Activated CD4-positive, alpha-beta T cell treated with anti-CD3 and anti-CD28 coated beads, Interleukin-2, amount 10 ng/mL, durations not matched to agents 7 days and 5 days (primary cell): ENCODE measurements at regions not wholly inside any gene's neighbourhood (a gene's known extent, or its start where the extent isn't known, plus 50 kb on each side); places are given as distances from the start of the nearest gene placed in this dataset.
"Not testable (repeated sequence)": the region's sequence is repeated elsewhere in the genome, so short reads cannot be mapped to it uniquely, and the experiment has no call there.

Source experiments
- CTCF ChIA-PET: fragments of 350-600 bp; sonication (Branson Sonifier 250); formaldehyde crosslinking; loops from one replicate; lab custom pipeline; 2021; ENCODE audit warnings: antibody characterized with exemption; lab: Charles Lee
- POLR2A ChIA-PET: fragments of 350-600 bp; sonication (Branson Sonifier 250); formaldehyde crosslinking; loops from one replicate; lab custom pipeline; 2021; ENCODE audit warnings: antibody characterized with exemption; lab: Charles Lee
- DNase-seq: peaks from one replicate; pipeline ENCODE4 v3.0.0-alpha.2; 2020
- H3K27ac Mint-ChIP-seq: one replicate; pipeline ENCODE4 v1.8.0; 2021; ENCODE audit warnings: mild to moderate bottlenecking, moderate library complexity, mixed read lengths
- H3K27me3 Mint-ChIP-seq: one replicate; pipeline ENCODE4 v1.8.0; 2021; ENCODE audit warnings: mixed read lengths
- H3K36me3 Mint-ChIP-seq: one replicate; pipeline ENCODE4 v1.8.0; 2021; ENCODE audit warnings: low read depth, mixed read lengths
- H3K4me1 Mint-ChIP-seq: one replicate; pipeline ENCODE4 v1.8.0; 2021; ENCODE audit warnings: mixed read lengths
- H3K4me3 Mint-ChIP-seq: one replicate; pipeline ENCODE4 v1.8.0; 2021; ENCODE audit warnings: mild to moderate bottlenecking, moderate library complexity, mixed read lengths
- H3K9me3 Mint-ChIP-seq: one replicate; pipeline ENCODE4 v1.8.0; 2021; ENCODE audit warnings: mixed read lengths

DNA sequence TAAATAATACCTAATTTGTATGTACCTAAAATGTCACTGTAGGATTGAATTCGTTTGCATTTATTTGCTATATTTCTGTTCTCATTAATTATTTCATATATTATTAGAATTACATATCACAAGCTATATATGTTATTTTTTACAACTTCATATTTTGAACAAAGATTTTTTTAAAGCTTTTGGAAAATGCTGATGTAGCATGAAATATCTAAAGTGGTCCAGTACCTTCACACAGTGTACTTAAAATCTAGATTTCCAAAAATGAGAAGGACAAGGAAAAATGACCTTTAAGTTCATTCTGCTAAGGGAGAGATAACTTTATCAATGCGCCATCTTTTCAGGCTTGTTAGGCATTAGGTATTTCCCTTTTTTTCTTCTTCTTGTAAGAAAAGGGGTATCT lies 71.8 kb downstream of the LARP7 start:
- CTCF ChIA-PET = interaction anchor here (1.0 kb wide), 1 partner anchor 27 kb away, joined by 3 read pairs; no protein-coding TSS in a partner anchor
- H3K9me3 Mint-ChIP-seq = no peaks in the 10 kb centered on the region
- H3K27me3 Mint-ChIP-seq = peaks cover 44% of the 10 kb centered on the region
- no peaks in the 10 kb centered on the region for H3K36me3 Mint-ChIP-seq
- H3K27ac Mint-ChIP-seq = no peak overlapping the region
- no peak for DNase-seq
- H3K4me1 Mint-ChIP-seq = peaks cover 20% of the 10 kb centered on the region
- POLR2A ChIA-PET = no interaction called here
- H3K4me3 Mint-ChIP-seq = no peak overlapping the region

DNA sequence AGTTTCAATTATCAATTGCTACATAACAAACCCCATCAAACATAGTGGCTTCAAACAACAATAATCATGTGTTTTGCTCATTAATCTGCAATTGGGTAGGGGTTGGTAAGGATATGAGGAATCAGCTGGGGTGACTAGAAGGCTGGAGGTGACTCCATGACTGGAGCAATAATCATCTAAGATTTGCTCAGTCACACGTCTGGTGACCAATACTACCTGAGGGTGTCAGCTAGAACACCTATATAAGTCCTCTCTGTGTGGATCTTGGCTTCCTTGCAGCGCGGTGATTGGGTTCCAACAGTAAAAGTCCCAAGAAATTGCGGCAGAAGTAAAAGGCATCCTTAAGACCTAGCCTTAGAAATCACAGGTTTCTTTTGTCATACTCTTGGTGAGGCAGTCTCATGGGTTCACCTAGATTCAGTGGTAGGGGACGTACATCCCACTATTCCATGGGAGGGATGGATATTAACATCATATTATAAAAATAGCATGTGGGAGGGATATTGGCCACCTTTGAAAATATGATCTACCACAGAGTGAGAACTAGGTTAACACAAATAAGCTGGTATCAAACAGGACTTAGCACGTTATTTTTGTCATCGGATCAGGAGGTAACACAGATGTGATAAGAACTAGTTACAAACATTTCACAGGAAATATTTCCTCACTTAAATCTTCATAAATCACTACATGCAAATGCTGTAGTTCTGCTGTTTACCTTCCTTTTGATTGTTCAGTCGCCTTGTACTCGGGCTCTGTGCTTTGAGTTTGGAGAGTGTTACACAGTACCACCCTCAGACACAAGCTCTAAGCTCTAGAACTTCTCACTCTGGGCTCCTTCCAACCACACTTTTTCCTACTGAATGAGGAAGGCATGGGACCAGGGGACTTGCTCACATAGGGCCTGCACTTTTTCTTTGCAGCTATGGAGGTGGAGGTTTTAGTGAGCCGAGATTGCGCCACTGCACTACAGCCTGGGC lies 78.3 kb downstream of the LARP7 start:
- peaks cover 4% of the 10 kb centered on the region for H3K27me3 Mint-ChIP-seq
- DNase-seq = no peak
- no peaks in the 10 kb centered on the region for H3K9me3 Mint-ChIP-seq
- H3K36me3 Mint-ChIP-seq = no peaks in the 10 kb centered on the region
- CTCF ChIA-PET = interaction anchor here (1.7 kb wide), 1 partner anchor 14 kb away, joined by 3 read pairs; no protein-coding TSS in a partner anchor
- POLR2A ChIA-PET = no interaction called here
- H3K27ac Mint-ChIP-seq = no peak overlapping the region
- H3K4me3 Mint-ChIP-seq = no peak overlapping the region
- no peaks in the 10 kb centered on the region for H3K4me1 Mint-ChIP-seq

DNA sequence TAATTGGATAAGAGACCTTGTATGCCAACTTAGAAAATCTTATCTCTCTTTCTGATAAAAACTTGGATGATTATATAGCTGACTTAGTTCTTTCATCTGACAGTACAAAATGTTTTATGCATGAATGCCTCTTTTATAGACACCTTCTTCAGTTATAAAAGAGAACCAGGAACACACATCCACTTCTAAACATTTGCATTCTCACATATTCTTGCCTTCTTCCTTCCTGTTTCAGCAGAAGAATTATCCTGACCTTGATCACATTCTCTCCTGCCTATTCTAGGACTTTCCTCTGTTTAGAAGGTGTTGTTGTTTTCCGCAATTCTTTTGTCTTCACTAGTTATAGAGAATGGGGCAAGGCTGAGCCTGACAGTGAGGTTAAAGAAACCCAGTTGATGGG lies 80.9 kb downstream of the LARP7 start:
- Mint-ChIP-seq H3K36me3 (no peaks in the 10 kb centered on the region), H3K4me1 (no peaks in the 10 kb centered on the region), H3K27ac (no peak overlapping the region), H3K9me3 (no peaks in the 10 kb centered on the region), H3K27me3 (peaks cover 13% of the 10 kb centered on the region), H3K4me3 (no peak overlapping the region)
- DNase-seq = no peak
- POLR2A ChIA-PET = no interaction called here
- CTCF ChIA-PET = no interaction called here

DNA sequence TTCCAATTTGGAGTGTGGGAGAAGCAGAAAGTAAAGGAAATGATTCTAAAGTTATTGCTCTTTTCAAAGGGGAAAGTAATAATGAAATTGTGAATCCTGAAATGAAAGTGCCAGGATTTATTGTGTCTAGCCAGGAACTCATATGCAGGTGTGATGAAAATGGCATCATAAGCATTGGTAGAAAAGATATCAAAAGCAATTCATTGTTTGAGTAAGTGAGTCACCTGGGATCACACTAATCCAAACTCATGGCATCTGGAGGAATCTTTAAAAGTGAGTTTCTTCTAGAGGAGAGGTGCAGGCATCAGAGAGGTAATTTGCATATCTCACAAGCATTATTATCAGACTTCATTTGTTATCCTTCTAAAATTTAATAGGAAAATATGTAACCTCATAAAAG lies 84.7 kb downstream of the LARP7 start:
- H3K9me3 Mint-ChIP-seq = no peaks in the 10 kb centered on the region
- H3K27me3 Mint-ChIP-seq = peaks cover 17% of the 10 kb centered on the region
- H3K4me1 Mint-ChIP-seq = no peaks in the 10 kb centered on the region
- H3K36me3 Mint-ChIP-seq = no peaks in the 10 kb centered on the region
- DNase-seq = no peak
- H3K27ac Mint-ChIP-seq = no peak overlapping the region
- ChIA-PET CTCF (interaction anchor here (0.7 to 1.0 kb wide), 3 partner anchors 18 to 55 kb away, joined by 3 read pairs; no protein-coding TSS in a partner anchor), POLR2A (no interaction called here)
- H3K4me3 Mint-ChIP-seq = no peak overlapping the region

DNA sequence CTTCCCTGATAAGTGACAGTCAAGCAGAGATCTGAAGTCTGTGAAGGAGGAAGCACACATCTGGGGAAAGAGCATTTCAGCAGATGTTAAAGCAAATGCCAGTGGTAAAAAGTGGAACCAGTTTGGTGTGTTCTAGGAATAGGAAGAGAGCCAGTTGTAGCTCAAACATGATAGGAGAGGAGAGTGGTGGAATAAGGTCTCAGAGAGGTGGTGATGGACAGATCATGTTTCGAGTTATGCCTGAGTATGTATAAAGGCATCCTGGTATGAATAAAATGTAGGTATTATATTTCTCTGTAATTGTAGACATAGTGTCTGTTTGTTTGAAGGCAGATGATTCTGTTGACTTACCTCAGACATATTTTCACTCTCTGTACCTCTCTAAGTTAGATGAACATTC lies 89.1 kb downstream of the LARP7 start:
- Mint-ChIP-seq H3K4me3 (no peak overlapping the region), H3K36me3 (no peaks in the 10 kb centered on the region), H3K9me3 (no peaks in the 10 kb centered on the region), H3K27ac (no peak overlapping the region), H3K27me3 (peaks cover 9% of the 10 kb centered on the region), H3K4me1 (no peaks in the 10 kb centered on the region)
- ChIA-PET CTCF (interaction anchor here (0.7 kb wide), 1 partner anchor 88 kb away, joined by 4 read pairs; no protein-coding TSS in a partner anchor), POLR2A (no interaction called here)
- no peak for DNase-seq

DNA sequence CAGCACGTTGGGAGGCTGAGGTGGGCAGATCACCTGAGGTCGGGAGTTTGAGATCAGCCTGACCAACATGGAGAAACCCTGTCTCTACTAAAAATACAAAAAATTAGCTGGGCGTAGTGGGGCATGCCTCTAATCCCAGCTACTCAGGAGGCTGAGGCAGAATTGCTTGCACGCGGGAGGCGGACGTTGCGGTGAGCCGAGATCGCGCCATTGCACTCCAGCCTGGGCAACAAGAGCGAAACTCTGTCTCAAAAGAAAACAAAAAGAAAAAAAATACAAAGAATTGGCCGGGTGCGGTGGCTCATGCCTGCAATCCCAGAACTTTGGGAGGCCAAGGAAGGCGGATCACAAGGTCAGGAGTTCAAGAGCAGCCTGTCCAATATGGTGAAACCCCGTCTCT lies 90.8 kb downstream of the LARP7 start:
- POLR2A ChIA-PET, CTCF ChIA-PET: not testable (repeated sequence)

DNA sequence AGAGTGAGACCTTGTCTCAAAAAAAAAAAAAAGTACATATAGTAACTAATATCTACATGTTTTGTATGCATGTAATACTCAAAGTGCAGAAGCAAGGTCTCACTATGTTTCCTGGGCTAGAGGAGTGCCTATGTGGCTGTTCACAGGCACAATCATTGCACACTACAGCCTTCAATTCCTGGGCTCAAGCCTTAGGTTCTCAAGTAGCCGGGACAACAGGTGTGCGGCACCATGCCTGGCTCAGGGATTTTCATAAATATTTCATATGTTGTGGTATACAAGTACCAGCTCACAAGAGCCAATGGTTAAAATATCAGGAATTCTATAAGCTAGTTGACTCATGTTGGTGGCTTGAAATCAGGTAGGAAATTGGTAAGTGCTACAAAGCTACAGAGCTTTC lies 94.8 kb downstream of the LARP7 start:
- Mint-ChIP-seq H3K4me1 (peaks cover 14% of the 10 kb centered on the region), H3K27ac (no peak overlapping the region), H3K36me3 (no peaks in the 10 kb centered on the region), H3K27me3 (no peaks in the 10 kb centered on the region), H3K4me3 (no peak overlapping the region), H3K9me3 (no peaks in the 10 kb centered on the region)
- ChIA-PET POLR2A (no interaction called here), CTCF (interaction anchor here (0.9 kb wide), 1 partner anchor 13 kb away, joined by 3 read pairs; no protein-coding TSS in a partner anchor)
- DNase-seq = no peak

More for the DNA sequence above, 90.8 kb downstream of the LARP7 start:
- not testable (repeated sequence) for H3K27ac Mint-ChIP-seq, H3K4me1 Mint-ChIP-seq, H3K4me3 Mint-ChIP-seq, H3K9me3 Mint-ChIP-seq, H3K27me3 Mint-ChIP-seq, H3K36me3 Mint-ChIP-seq, DNase-seq

DNA sequence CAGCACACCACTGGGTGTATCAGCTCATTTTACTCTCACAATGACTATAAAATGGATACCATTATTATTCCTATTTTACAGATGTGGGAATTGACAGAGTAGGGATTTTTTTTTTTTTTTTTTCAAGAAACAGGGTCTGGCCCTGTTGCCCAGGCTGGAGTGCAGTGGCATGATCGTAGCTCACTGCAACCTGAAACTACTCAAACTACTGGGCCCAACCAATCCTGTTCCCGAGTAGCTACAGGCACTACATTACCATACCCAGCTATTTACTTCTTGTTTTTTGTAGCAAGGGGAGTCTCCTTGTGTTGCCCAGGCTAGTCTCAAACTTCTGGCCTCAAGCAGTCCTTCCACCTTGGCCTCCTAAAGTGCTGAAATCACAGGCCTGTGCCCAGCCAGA lies 95.2 kb downstream of the LARP7 start:
- no peak for DNase-seq
- Mint-ChIP-seq H3K27me3 (no peaks in the 10 kb centered on the region), H3K4me3 (no peak overlapping the region), H3K4me1 (peaks cover 17% of the 10 kb centered on the region), H3K27ac (no peak overlapping the region), H3K36me3 (no peaks in the 10 kb centered on the region), H3K9me3 (no peaks in the 10 kb centered on the region)
- CTCF ChIA-PET = interaction anchor here (0.9 kb wide), 1 partner anchor 13 kb away, joined by 3 read pairs; no protein-coding TSS in a partner anchor
- POLR2A ChIA-PET = no interaction called here

DNA sequence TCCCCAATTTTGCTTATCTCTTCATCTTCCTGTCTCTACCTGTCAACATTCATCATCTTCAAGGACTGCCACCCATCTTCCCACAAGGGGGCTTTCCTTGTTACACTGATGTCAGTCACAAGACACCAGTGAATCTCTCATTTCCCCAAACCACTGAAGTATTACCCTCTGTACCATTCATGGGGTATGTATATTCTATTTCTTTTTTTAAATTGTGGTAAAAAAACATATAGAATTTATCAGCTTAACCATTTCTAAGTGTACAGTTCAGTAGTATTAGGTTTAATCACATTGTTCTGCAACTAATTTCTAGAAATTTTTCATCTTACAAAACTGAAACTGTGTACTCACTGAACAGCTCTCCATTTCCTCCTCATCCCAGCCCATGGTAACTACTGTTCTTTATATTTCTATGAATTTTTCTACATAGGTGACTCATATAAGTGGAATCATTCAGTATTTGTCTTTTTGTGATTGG lies 98.6 kb downstream of the LARP7 start:
- H3K9me3 Mint-ChIP-seq = no peaks in the 10 kb centered on the region
- CTCF ChIA-PET = interaction anchor here (0.6 to 0.7 kb wide), 2 partner anchors 51 to 89 kb away, joined by 4 read pairs; no protein-coding TSS in a partner anchor
- POLR2A ChIA-PET = no interaction called here
- H3K4me3 Mint-ChIP-seq = no peak overlapping the region
- peaks cover 22% of the 10 kb centered on the region for H3K4me1 Mint-ChIP-seq
- H3K27me3 Mint-ChIP-seq = no peaks in the 10 kb centered on the region
- H3K27ac Mint-ChIP-seq = no peak overlapping the region
- H3K36me3 Mint-ChIP-seq = no peaks in the 10 kb centered on the region
- DNase-seq = no peak

DNA sequence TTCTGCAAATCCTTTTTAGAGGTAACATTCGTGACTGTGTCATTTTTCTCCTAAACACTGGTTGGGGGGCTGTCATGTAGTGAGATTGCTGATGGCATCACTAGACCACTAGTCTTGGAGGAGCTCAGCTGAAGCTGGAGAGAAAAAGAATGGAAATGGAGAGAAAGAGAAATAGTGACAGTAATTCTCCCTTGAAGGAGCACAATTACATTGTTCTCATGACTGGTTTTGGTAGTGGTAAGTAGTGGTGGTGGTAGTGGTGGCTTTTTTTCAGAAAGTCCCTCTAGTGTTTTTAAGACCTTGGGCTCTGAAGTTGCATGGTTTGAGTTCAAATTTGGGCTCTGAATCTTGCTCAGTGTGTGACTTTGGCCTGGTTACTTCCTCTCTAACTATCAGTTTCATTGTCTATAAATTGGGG lies 99.8 kb downstream of the LARP7 start:
- Mint-ChIP-seq H3K27ac (no peak overlapping the region), H3K4me1 (peaks cover 22% of the 10 kb centered on the region), H3K36me3 (no peaks in the 10 kb centered on the region), H3K9me3 (no peaks in the 10 kb centered on the region), H3K27me3 (no peaks in the 10 kb centered on the region), H3K4me3 (no peak overlapping the region)
- POLR2A ChIA-PET = no interaction called here
- DNase-seq = no peak
- CTCF ChIA-PET = interaction anchor here (1.0 kb wide), 1 partner anchor 10 kb away, joined by 6 read pairs; no protein-coding TSS in a partner anchor

DNA sequence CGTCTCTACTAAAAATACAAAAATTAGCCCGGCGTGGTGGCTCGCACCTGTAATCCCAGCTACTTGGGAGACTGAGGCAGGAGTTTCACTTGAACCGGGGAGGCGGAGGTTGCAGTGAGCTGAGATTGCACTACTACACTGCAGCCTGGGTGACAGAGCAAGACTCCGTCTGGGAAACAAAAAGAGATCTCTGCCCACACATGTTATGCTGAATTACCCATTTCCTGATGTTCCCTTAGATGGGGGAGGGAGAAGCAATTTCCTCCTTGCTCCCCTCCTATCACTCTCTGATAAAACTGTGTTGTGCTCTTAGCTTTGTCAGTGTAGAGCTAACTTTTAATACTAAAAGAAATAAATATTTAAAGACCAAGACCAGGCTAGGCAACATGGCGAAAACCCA lies 102.5 kb downstream of the LARP7 start:
- H3K4me3 Mint-ChIP-seq = no peak overlapping the region
- POLR2A ChIA-PET = no interaction called here
- no peak for DNase-seq
- H3K27ac Mint-ChIP-seq = no peak overlapping the region
- CTCF ChIA-PET = interaction anchor here (0.7 to 1.0 kb wide), 2 partner anchors 11 to 18 kb away, joined by 3 read pairs; no protein-coding TSS in a partner anchor
- no peaks in the 10 kb centered on the region for H3K27me3 Mint-ChIP-seq
- H3K36me3 Mint-ChIP-seq = no peaks in the 10 kb centered on the region
- no peaks in the 10 kb centered on the region for H3K9me3 Mint-ChIP-seq
- peaks cover 22% of the 10 kb centered on the region for H3K4me1 Mint-ChIP-seq

DNA sequence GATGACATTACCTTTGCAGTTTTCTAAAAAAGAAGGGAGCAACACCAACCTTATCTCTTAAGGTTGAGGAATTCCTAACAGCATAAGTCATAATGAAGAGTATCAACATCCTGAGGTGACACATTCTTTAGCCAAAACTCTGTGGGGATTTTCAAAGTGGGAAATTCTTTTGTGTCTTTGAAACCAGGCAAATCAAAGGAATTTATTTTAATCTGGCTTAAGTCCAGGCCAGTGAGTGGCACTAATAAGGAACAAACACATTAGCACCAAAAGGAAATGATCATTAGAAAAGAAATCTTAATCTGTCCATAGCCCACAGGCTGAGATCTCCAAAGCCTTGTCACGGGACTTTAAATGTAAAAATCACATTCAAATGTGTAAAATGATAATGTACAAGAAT lies 110.1 kb downstream of the LARP7 start:
- no peak overlapping the region for H3K27ac Mint-ChIP-seq
- DNase-seq = no peak
- peaks cover 14% of the 10 kb centered on the region for H3K27me3 Mint-ChIP-seq
- no peaks in the 10 kb centered on the region for H3K4me1 Mint-ChIP-seq
- no peaks in the 10 kb centered on the region for H3K36me3 Mint-ChIP-seq
- CTCF ChIA-PET = interaction anchor here (1.2 to 1.7 kb wide), 2 partner anchors 10 kb away, joined by 3 to 6 read pairs; no protein-coding TSS in a partner anchor
- H3K9me3 Mint-ChIP-seq = no peaks in the 10 kb centered on the region
- POLR2A ChIA-PET = no interaction called here
- H3K4me3 Mint-ChIP-seq = no peak overlapping the region

DNA sequence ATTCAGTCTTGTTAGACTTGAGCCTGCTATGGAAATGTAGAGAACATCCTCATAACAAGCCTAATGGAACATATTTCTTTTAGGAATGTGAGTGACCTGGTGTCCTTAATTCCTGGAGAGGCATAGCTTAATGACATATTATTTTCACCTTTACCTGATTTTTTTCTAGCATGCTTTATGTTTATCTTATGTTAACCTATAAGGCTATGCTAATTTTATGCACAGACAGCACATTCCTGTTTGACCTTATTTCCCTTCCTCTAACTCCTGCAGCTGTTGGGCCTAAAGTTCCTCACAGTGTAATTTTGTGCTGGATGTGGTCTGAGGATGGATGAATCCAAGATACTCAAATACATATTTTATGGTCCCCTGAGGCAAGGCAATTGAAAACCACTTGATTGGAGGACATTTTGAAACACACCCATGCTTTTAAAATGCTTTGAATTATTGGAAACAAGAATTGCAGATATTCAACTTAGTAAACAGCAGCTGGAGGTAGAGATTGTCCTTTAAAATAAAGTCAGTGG lies 111.5 kb downstream of the LARP7 start:
- H3K9me3 Mint-ChIP-seq = no peaks in the 10 kb centered on the region
- no peaks in the 10 kb centered on the region for H3K36me3 Mint-ChIP-seq
- no peak overlapping the region for H3K4me3 Mint-ChIP-seq
- peaks cover 14% of the 10 kb centered on the region for H3K27me3 Mint-ChIP-seq
- H3K4me1 Mint-ChIP-seq = no peaks in the 10 kb centered on the region
- ChIA-PET POLR2A (no interaction called here), CTCF (no interaction called here)
- H3K27ac Mint-ChIP-seq = no peak overlapping the region
- DNase-seq = no peak
